Liver (tissue), 8 donors: ENCODE measurements at regions not wholly inside any gene's neighbourhood (a gene's known extent, or its start where the extent isn't known, plus 50 kb on each side); places are given as distances from the start of the nearest gene placed in this dataset.

Source experiments
- DNase-seq: peaks from one replicate; pipeline ENCODE4 v3.0.0-alpha.2; 2017; ENCODE audit warnings: low spot score
- H3K27ac ChIP-seq, 2 donors: one replicate each; pipeline ENCODE4 v1.7.0; 2013; ENCODE audit warnings: inconsistent platforms in 2 of 2, low read length in 2 of 2, control low read depth in 1 of 2, low read depth in 1 of 2, mild to moderate bottlenecking in 1 of 2
- H3K27me3 ChIP-seq, 4 donors: one replicate each; pipeline versions ENCODE4 v1.6.1 to v1.7.0; 2013; ENCODE audit warnings: low read length in 3 of 4, inconsistent platforms in 1 of 4, mild to moderate bottlenecking in 1 of 4, moderate library complexity in 1 of 4; ENCODE audit not compliant: control insufficient read depth in 4 of 4, insufficient read depth in 4 of 4
- H3K36me3 ChIP-seq, 4 donors: one replicate each; pipeline versions ENCODE4 v1.6.1 to v1.7.0; 2013; ENCODE audit warnings: low read length in 3 of 4, mild to moderate bottlenecking in 3 of 4, low read depth in 1 of 4, moderate library complexity in 1 of 4; ENCODE audit not compliant: control insufficient read depth in 4 of 4, insufficient read depth in 3 of 4
- H3K4me1 ChIP-seq, 4 donors: one replicate each; pipeline versions ENCODE4 v1.6.1 to v1.7.0; 2013; ENCODE audit warnings: low read length in 3 of 4, mild to moderate bottlenecking in 3 of 4, moderate library complexity in 1 of 4; ENCODE audit not compliant: control insufficient read depth in 4 of 4, insufficient read depth in 4 of 4
- H3K4me3 ChIP-seq, 3 donors: one replicate each; pipeline versions ENCODE4 v1.6.1 to v1.7.0; 2013; ENCODE audit warnings: low read length in 3 of 3, control low read depth in 1 of 3, low read depth in 1 of 3, mild to moderate bottlenecking in 1 of 3
- H3K9ac ChIP-seq, 2 donors: one replicate each; pipeline ENCODE4 v1.7.0; 2013; ENCODE audit warnings: low read length in 2 of 2, mild to moderate bottlenecking in 2 of 2, moderate library complexity in 2 of 2, control low read depth in 1 of 2, low read depth in 1 of 2
- H3K9me3 ChIP-seq, 4 donors: one replicate each; pipeline versions ENCODE4 v1.6.1 to v1.7.0; 2013; ENCODE audit warnings: low read length in 3 of 4; ENCODE audit not compliant: control insufficient read depth in 4 of 4
- ATF3 ChIP-seq: IDR thresholded peaks from 2 replicates; pipeline ENCODE4 v1.6.1; 2016; ENCODE audit warnings: antibody characterized with exemption
- CTCF ChIP-seq: fragments of 150-350 bp; IDR thresholded peaks from 2 replicates; pipeline ENCODE4 v1.5.1; 2017; ENCODE audit warnings: improper control_type of control experiment, low read depth, low read length; ENCODE audit not compliant: missing input control
- FOXA1 ChIP-seq: IDR thresholded peaks from 2 replicates; pipeline ENCODE4 v1.6.1; 2016; ENCODE audit warnings: antibody characterized with exemption
- FOXA2 ChIP-seq: IDR thresholded peaks from 2 replicates; pipeline ENCODE4 v1.6.1; 2016; ENCODE audit warnings: antibody characterized with exemption
- HNF4A ChIP-seq, 2 donors: conservative IDR thresholded peaks; 2 replicates each; pipeline ENCODE4 v1.6.1; 2016; ENCODE audit warnings: antibody characterized with exemption in 2 of 2, mild to moderate bottlenecking in 2 of 2
- MAX ChIP-seq: IDR thresholded peaks from 2 replicates; pipeline ENCODE4 v1.6.1; 2016; ENCODE audit warnings: antibody characterized with exemption
- NR2F2 ChIP-seq: IDR thresholded peaks from 2 replicates; pipeline ENCODE4 v1.6.1; 2016; ENCODE audit warnings: antibody characterized with exemption
- REST ChIP-seq: IDR thresholded peaks from 2 replicates; pipeline ENCODE4 v1.6.1; 2016; ENCODE audit warnings: antibody characterized with exemption, mild to moderate bottlenecking
- RXRA ChIP-seq, 2 donors: IDR thresholded peaks; 2 replicates each; pipeline ENCODE4 v1.6.1; 2017 to 2018; ENCODE audit warnings: antibody characterized with exemption in 2 of 2, mild to moderate bottlenecking in 1 of 2
- SP1 ChIP-seq: IDR thresholded peaks from 2 replicates; pipeline ENCODE4 v1.6.1; 2018; ENCODE audit warnings: antibody characterized with exemption, mild to moderate bottlenecking
- TAF1 ChIP-seq: conservative IDR thresholded peaks from 2 replicates; pipeline ENCODE4 v1.6.1; 2016; ENCODE audit warnings: antibody characterized with exemption, mild to moderate bottlenecking
- ZBTB33 ChIP-seq: IDR thresholded peaks from 2 replicates; pipeline ENCODE4 v1.6.1; 2016; ENCODE audit warnings: antibody characterized with exemption
- WGBS: extraction: QIAGEN DNeasy Blood & Tissue Kit; methylation state at CpG from one replicate; pipeline ENCODE4 v1.1.7; 2013; 5-methylcytosine and 5-hydroxymethylcytosine counted together
- donor health status: healthy.
- donor health status: healthy.
- donor health status: healthy.
- donor health status: healthy.
- donor health status: healthy.

GRCh38 chr2:71807581-71808451 lies 339.8 kb downstream of the CYP26B1 start:
- Histone ChIP-seq H3K9ac (no peak overlapping the region), H3K27me3 (no peaks in the 10 kb centered on the region), H3K4me3 (no peak overlapping the region), H3K9me3 (no peaks in the 10 kb centered on the region), H3K36me3 (no peaks in the 10 kb centered on the region), H3K27ac (no peak overlapping the region), H3K4me1 (no peaks in the 10 kb centered on the region)
- no peak for DNase-seq
- 72% methylated on average over 8 of the region's 8 CpGs for WGBS
- no peak for TF ChIP-seq SP1
- TF ChIP-seq NR2F2 = peak; percentile 69
- peak; percentile 9 to 50 for TF ChIP-seq RXRA (IDR thresholded peaks at IDR 0.05)

GRCh38 chr2:71806432-71806831 lies 341.2 kb downstream of the CYP26B1 start:
- no peaks in the 10 kb centered on the region for H3K36me3 ChIP-seq
- 84% methylated on average over 3 of the region's 3 CpGs for WGBS
- no peak overlapping the region for H3K27ac ChIP-seq
- H3K9ac ChIP-seq = no peak overlapping the region
- no peaks in the 10 kb centered on the region for H3K4me1 ChIP-seq
- no peak overlapping the region for H3K4me3 ChIP-seq
- TF ChIP-seq ZBTB33 = no peak
- TF ChIP-seq RXRA (IDR thresholded peaks at IDR 0.05) = no peak
- no peak for TF ChIP-seq FOXA2
- no peak for TF ChIP-seq ATF3
- no peak for TF ChIP-seq FOXA1
- no peak for TF ChIP-seq TAF1
- TF ChIP-seq HNF4A (conservative IDR thresholded peaks at IDR 0.05) = no peak
- no peak for TF ChIP-seq SP1
- TF ChIP-seq MAX = no peak
- no peak for TF ChIP-seq REST
- no peak for TF ChIP-seq CTCF
- no peak for DNase-seq
- no peaks in the 10 kb centered on the region for H3K9me3 ChIP-seq
- no peaks in the 10 kb centered on the region for H3K27me3 ChIP-seq
